ENCODE measurements at regions not wholly inside any gene's neighbourhood (a gene's known extent, or its start where the extent isn't known, plus 50 kb on each side); places are given as distances from the start of the nearest gene placed in this dataset.

GRCh38 chr11:98115873-98116272 is 904.9 kb upstream of the CNTN5 start:
- DNase-seq (ENCODE audit: low read depth, low spot score), result no peak

DNA sequence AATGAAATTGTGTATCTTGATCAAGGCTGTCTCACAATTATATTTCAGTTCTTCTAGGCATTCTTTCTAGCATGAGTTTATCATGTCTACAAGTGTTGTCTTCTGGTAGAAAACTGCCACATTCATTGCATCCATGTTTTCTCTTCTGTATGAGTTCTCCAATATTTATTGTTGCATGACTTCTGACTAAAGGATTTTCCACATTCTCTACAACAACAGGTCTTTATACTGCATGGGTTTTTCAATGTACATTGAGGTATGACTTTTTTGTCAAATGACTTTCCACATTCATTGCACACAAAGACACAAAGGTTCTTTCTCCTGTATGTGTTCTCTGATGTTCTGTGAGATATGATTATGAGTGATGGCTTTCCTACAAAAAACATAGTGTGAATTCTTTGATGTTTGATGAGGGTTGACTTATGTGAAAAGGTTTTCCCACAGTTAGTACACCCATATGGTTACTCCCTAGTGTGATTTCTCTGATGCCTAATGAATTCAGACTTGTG is 890.6 kb upstream of the CNTN5 start:
- no peak for DNase-seq (ENCODE audit: low read depth, low spot score)

DNA sequence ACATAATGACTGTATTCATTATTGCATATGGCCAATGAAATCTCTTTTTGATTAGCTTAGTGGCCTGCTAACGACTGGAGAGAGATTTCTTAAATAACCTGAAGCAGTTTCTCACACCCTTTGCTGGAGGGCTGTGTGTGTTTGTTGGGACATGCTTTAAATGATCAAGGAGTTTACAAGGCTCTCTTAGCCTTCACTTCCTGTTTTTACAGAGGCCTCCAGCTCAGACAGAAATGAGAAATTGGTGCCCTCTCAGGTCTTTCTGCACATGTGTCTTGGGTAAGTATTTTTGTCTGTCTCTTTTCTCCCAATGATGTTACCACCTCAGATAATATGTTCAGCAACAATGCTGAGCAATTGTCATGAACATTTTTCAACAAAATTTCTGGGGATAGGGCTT is 884.4 kb upstream of the CNTN5 start:
- no peak for DNase-seq (ENCODE audit: low read depth, low spot score)

- no peak for DNase-seq (ENCODE audit: low read depth, low spot score)
Measured at GRCh38 chr11:98137437-98137836, 883.3 kb upstream of the CNTN5 start.

GRCh38 chr11:98143661-98144060 is 877.1 kb upstream of the CNTN5 start:
- no peak for DNase-seq (ENCODE audit: low read depth, low spot score)

GRCh38 chr11:98153752-98154151 is 867.0 kb upstream of the CNTN5 start:
- no peak for DNase-seq (ENCODE audit: low read depth, low spot score)

GRCh38 chr11:98155696-98156095 is 865.1 kb upstream of the CNTN5 start:
- no peak for DNase-seq (ENCODE audit: low read depth, low spot score)

DNA sequence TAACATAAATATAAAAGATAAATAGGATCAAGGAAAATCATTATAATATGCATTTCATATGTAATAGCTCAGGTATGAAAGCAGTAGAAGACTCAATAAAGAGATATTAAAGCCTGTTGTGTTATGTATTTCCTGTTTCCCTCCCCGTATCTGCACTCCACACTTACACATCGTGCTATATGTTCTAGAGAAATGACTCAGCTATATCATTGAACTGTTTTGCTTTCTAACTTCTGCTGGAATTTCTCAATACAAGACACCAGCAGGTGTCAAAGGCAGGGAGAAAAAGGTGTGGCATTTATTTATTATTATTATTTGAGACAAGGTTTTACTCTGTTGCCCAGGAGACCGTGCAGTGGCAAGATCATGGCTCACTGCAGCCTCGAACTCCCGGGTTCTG is 842.8 kb upstream of the CNTN5 start:
- DNase-seq (ENCODE audit: low read depth, low spot score), result no peak

DNA sequence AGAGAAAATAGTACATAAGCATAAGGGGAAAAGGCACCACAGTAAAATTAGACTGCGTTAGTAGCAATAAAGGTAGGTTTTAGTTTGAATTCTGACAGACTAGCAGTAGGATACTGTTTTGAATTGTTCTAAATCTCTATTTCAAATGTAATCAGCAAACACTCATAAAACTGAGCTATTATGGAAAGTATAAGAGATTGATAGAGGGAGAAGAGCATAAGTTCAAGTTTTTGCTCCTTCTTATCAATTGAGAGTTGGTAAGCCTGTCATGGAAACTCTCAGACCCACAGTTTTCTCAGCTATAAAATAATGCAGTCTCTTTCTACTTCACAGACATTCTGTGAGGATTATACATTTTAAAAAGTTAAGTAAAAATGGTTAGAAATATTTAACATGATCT is 840.2 kb upstream of the CNTN5 start:
- DNase-seq (ENCODE audit: low read depth, low spot score), result no peak

DNA sequence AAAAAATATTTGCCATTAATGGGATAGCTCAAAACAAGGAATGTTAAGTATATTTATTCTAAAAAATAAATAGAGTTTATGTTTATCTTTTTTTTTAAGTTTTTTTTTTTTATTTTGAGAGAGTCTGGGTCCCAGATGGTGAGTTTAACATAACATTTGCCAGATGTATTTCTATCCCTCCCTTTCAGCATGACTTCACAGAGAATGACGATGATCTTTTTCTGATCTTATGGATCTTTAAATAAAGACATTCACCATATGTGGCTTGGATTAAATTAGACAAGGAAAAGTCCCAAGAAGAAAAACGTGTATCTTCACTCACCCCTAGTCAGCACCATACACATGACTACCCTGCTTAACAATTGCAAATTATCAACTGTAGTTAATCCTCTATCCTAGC is 839.8 kb upstream of the CNTN5 start:
- DNase-seq (ENCODE audit: low read depth, low spot score), result no peak

GRCh38 chr11:98183034-98183433 is 837.7 kb upstream of the CNTN5 start:
- DNase-seq (ENCODE audit: low read depth, low spot score), result no peak

DNA sequence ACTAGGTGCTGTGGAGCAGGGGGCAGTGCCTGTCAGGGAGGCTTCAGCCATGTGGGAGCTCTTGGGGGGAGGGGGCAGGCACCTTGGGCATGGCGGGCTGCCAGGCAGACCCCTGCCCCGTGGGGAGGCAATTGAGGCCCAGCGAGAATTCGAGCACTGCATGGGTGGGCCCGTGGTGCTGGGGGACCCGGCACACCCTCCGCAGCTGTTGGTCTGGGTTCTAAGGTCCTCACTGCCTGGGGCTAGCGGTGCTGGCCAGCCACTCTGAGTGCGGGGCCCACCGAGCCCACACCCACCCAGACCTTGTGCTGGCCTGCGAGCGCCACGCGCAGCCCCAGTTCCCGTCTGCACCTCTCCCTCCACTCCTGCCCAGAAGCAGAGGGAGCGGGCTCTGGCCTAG is 835.5 kb upstream of the CNTN5 start:
- no peak for DNase-seq (ENCODE audit: low read depth, low spot score)

GRCh38 chr11:98194611-98195010 is 826.1 kb upstream of the CNTN5 start:
- no peak for DNase-seq (ENCODE audit: low read depth, low spot score)

DNA sequence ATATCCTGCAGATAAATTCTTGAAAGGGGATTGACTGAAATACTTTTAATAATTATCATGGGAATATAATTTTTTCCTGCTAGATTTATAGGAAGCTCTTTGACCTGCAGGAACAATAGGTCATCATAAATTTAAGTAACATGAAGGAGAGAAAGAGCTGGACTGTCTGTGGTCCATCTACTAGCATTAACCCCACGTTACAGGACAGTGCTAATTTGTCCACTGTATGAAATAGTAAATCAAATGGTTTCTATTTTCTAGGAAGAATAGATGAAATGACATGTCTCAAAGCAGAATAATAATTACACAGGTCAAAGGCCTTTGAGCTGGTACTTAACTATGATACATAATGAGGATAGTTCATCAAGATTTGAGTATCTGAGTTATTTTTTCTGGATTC is 825.4 kb upstream of the CNTN5 start:
- no peak for DNase-seq (ENCODE audit: low read depth, low spot score)

DNA sequence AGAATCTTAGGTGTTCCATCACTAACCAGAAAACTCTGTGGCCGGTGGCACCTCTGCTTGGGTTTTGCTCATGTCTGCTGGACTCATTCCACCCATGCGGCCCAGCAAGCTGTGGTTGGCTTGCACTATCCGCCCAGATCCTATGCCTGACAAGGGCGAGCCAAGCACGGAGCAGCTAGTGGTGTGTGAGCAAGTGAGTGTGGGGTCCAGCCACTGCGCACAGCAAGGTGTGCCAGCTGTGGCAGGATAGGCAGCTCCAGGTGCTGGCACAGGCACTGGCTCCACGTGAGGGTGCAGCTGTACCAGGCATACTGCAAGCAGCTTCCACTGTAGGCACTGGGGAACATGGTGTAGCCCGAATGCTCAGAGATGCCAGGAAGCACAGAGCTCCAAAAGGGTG is 813.7 kb upstream of the CNTN5 start:
- no peak for DNase-seq (ENCODE audit: low read depth, low spot score)

- no peak for DNase-seq (ENCODE audit: low read depth, low spot score)
Measured at GRCh38 chr11:98227278-98227677, 793.5 kb upstream of the CNTN5 start.

- DNase-seq (ENCODE audit: low read depth, low spot score), result no peak
Measured at GRCh38 chr11:98230678-98231077, 790.1 kb upstream of the CNTN5 start.

- no peak for DNase-seq (ENCODE audit: low read depth, low spot score)
Measured at GRCh38 chr11:98234698-98235097, 786.1 kb upstream of the CNTN5 start.

DNA sequence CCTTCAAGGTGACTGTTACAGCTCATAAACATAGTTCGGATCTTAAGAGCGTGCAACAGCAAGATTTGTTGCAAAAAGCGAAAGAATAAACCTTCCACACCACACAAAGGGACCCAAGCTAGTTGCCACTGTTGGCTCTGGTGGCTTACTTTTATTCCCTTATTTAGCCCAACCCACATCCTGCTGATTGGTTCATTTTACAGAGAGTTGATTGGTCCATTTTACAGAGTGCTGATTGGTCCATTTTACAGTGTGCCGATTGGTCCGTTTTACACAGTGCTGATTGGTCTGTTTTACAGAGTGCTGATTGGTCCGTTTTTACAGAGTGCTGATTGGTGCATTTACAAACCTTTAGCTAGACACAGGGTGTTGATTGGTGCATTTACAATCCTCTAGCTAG is 776.9 kb upstream of the CNTN5 start:
- no peak for DNase-seq (ENCODE audit: low read depth, low spot score)

GRCh38 chr11:98260983-98261382 is 759.8 kb upstream of the CNTN5 start:
- DNase-seq (ENCODE audit: low read depth, low spot score), result no peak

DNA sequence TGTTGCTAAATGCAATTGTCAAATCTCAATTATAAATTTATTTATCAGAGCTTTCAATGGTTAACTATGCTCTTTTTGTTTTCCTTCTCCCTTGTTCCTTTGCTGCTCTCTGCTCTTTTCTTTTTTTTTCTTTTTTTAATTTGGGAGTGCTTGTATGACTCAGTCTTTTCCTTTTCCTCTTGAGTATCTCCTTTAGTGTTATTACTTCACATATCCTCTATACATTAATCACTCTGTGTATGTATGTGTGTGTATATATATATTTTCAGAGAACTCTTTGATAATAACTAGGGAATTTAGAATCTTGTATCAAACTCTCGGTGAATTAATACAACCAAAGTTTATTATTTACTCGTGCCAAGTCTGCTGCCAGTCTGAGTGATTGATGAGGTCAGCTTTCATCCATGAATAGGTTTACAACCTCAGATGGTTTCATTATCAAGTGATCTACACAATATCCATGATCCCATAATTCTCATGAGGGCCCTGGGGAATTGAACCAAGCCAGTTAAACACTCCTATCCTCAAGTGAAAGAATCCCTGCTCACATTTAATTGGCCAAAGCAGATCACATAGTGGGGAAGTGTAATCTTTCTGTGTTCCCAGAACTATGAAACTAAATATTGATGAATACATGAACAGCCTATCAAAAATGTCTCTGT is 743.4 kb upstream of the CNTN5 start:
- DNase-seq (ENCODE audit: low read depth, low spot score), result no peak

GRCh38 chr11:98289617-98290263 is 731.0 kb upstream of the CNTN5 start:
- DNase-seq (ENCODE audit: low read depth, low spot score), result no peak

DNA sequence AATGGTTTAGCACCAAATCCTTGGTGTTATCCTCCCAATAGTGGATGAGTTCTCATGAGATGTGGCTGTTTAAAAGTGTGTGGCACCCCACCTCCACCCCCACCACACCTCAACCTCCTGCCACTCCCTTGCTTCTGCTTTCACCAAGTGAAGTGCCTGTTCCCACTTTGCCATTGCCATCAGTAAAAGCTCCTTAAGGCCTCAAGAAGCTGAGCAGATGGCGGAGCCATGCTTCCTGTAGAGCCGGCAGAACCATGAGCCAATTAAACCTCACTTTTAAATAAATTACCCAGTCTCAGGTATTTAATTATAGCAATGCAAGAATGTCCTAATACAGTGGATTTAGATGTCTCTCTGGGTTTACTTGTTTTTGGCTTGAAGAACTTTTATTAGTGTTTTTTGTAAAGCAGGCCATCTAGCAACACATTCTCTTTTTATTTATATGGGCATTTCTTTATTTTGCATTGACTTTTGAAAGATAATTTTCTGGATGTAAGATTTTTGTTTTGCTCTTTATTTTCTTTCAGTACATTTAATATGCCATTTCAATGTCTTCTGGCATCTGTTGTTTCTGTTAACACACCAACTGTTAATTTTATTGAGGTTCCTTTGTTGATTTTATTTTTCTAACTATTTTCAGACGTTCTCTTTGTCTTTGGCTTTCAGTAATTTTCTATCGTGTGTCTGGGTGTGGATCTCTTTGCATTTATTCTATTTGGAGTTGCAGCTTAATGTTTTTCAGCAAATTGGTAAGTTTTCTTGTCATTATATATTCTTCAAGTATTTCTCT is 724.5 kb upstream of the CNTN5 start:
- DNase-seq (ENCODE audit: low read depth, low spot score), result no peak

All from smooth muscle cell of the brain vasculature (primary cell).